ENCODE measurements at regions not wholly inside any gene's neighbourhood (a gene's known extent, or its start where the extent isn't known, plus 50 kb on each side); places are given as distances from the start of the nearest gene placed in this dataset.
"Not testable (repeated sequence)": the region's sequence is repeated elsewhere in the genome, so short reads cannot be mapped to it uniquely, and the experiment has no call there.

DNA sequence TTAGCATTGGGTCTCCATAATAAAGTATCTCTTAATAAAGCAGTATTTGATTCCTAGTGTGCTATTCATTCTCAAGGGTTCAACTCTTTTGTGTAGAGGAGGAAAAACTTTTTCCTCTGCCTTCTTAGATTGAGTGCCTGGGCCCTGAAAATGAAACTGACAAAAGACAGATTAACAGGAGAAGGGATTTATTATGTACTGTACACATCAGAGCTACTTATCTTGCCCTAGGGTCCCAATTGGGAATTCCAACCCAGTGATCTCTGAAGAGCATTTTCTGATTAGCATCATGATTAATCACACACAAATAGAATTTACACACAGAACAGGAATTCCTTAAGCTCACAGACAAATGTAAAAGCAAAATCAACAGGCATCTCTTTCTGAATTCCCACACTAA is 128.9 kb downstream of the CD164 start:
- no peak for DNase-seq

DNA sequence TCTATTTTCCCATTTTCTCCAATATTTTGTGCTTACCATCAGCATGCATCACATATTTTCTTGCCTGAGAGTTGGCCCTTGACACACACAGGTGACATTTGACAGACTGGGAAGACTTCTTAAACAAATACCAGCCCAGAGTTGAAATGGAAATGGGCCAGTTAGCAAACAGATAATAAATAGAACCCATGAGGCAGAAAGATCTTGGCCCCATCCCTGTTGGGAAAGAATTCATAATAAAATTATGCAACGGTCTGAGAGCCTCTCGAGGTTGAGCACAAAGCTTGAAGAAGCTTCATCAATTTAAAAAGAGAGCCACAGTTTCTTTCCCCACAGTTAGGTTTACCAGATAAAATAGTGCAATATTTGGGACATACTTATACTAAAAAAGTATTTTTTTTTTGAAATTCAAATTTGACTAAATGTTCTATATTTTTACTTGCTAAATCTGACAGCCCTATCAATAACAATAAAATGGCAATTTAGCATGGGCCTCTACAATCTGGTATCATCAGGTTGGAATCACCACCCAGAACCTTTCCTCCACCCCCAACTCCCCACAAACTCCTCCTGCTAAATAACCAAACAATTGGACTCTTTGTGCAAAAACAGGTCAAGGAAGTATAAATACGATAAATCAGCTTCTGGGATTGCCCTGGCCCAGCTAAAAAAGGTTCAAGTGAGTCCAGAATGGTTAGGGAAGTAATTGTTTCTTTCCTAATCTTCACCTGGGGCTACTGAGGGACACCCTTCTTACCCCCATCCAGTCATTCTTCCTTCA is 129.8 kb downstream of the CD164 start:
- no peak for DNase-seq

DNA sequence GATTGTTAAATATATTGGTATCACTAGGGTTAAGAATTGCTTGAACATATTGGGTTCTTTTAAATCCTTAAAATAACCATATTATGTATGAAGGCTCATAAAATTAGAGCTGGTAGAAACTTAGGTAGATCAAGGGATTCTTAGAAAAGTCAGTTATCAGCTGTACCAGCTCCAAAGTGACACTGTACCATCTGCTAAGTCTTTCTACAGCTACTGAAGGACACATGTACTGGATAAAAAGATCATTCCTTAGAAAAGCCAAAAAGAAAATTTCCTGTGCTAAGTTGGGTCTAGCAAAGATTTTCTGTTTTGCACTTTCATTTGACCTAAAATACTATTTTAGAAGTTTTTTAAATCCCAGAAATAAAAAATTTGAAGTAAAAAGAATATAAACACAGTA is 130.4 kb downstream of the CD164 start:
- no peak for DNase-seq

DNA sequence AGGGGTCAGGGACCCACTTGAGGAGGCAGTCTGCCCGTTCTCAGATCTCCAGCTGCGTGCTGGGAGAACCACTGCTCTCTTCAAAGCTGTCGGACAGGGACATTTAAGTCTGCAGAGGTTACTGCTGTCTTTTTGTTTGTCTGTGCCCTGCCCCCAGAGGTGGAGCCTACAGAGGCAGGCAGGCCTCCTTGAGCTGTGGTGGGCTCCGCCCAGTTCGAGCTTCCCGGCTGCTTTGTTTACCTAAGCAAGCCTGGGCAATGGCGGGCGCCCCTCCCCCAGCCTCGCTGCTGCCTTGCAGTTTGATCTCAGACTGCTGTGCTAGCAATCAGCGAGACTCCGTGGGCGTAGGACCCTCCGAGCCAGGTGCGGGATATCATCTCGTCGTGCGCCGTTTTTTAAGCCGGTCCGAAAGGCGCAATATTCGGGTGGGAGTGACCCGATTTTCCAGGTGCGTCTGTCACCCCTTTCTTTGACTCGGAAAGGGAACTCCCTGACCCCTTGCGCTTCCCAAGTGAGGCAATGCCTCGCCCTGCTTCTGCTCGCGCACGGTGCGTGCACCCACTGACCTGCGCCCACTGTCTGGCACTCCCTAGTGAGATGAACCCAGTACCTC is 131.6 kb downstream of the CD164 start:
- not testable (repeated sequence) for DNase-seq

DNA sequence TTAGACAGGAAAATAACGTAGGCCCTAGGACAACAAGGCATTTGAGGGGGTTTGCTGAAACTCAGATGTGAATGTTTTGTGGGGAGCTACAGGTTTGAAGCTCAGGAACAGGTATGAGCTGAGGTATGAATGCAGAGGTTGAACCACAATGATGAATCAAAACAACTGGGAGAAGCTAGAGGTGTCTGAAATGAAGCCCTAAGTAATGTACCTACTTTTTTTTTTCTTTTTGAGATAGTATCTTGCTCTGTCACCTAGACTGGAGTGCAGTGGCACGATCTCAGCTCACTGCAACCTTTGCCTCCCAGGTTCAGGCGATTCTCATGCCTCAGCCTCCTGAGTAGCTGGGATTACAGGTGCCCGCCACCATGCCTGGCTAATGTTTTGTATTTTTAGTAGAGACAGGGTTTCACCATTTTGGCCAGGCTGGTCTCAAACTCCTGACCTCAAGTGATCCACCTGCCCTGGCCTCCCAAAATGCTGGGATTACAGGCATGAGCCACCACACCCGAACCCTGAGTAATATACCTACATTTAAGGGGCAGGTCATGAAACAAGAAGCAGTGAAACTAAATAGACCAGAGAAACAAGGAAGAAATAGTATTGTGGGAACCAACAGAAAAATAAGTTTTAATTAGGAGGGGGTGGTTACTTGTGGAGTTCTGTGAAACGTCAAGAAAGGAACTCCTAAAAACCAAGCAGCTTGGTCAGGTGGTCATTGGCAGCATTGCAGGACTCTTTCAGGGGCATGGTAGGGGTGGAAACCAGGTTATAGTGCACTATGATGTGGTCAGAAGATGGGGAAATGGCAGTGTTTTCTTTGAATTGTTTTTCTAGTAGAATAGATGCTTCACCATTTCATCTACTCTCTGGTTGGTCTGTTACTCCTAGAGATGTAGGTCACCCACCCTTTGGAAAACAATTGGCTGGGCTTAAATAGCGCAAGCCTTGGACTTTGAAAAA is 138.1 kb downstream of the CD164 start:
- DNase-seq: no peak

DNA sequence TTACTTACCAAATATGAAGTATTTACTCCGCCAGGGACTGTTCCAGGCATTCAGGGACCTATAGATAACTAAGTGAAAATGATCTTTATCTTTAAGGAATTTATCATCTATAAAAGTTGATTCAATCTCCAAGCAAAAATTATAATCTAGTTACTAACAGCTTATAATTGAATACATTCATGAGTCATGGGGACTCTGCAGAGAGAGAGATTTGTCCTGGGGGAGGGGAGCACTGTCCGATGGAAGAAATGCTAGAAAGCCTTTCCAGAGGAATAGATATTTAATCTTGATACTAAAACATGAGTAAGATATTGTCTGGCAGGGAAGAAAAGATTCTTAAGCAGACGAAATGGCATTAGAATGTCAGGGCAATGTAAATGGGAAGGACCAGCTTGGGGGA is 139.3 kb downstream of the CD164 start:
- no peak for DNase-seq

DNA sequence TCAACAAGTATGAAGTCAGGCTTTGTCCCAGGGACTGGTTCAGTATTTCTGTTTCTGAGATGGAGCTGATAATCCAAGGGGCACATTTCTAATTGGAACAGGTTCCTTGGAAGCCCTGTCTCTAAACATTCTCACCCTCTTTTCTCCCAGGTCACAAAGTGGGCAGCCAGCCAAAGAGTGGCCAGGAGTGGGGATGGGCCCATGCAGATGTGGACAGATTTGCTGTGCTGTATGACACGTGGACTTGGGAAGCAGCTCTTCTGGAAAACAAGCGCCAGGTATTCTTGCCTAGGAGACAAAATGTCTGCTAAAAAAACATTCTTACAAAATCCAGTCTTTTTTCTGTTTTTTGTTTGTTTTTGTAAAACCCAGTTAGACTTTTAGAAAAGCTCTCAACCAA is 140.2 kb downstream of the CD164 start:
- DNase-seq: no peak

DNA sequence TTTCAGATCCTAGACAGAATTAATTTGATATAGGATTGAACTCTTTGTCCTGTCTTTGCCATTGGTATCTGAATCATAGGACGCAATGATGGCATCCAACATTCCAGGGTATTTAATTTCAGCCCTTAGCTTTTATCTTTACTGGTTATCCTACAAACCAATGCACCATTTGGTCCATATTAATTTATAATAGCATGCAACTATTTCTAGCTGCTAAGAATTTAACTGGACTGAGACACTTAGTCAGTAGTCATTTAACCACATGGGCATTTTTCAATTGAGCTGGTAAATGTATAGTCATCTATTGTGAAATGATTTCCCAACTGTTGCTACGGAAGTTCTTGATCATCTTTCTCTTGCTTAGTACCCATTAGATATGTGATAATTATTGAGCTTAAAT is 141.1 kb downstream of the CD164 start:
- no peak for DNase-seq

DNA sequence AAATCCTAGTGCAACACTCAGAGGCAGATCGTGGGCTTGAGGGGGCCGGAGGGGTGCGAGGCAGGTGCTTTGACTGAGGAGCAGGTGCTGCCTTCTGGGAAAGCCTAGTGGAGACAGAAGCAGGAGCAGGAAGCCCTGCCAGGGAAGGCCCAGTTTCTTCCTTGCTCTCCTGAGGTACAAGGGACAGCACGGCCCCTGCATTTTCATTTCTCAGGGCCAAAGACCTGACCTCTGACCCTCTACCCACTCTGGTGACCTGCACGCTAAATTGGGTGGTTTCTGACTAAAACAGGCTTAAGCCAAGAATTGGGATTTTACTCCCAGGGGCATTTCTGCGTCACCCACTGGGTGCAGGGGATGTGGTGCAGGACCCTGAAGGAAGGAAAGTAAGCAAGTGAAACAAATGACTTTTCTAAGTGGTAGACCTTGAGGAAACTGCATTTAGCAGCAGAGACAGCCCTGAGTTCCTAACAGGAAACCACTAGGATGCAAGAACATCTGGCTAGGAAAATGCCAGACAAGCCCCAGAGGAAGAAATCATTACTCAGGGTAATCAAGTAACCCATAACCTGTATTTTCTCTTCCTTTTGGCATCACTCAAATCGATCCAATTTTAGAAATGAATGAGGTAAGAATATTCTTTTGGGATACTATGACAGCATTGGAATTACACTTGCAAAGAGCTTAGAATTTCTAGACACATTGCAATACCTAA is 141.7 kb downstream of the CD164 start:
- DNase-seq: no peak

DNA sequence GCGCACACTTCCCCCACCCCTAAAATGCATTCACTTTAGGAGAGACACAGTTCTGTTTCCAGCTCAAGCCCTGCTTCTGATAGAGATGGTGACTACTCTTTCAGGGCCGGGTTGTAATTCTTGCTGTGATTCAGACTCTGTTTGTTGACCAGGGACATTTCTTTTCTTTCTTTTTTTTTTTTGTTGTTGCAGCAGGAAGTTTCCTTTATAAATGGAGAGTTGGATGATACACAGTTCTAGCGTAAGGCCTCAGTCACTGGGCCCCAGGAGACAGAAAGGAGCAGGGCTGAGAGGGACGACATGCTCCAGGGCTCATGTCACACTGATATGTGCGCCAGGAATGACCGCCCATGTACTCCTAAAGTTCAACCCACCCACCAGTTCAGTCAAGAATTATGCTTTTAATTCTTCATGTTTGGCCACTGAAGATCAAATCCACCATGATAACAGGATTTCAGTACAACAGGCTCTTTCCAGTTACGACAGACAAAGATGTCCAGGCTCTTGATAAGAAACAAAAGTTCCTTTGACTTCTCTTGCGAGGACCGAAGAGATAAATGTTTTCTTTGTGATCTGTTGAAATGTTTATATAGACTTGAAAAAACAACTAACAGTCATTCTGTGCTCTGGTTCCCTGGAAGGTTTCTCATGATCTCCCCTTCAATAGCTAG is 142.5 kb downstream of the CD164 start:
- no peak for DNase-seq

DNA sequence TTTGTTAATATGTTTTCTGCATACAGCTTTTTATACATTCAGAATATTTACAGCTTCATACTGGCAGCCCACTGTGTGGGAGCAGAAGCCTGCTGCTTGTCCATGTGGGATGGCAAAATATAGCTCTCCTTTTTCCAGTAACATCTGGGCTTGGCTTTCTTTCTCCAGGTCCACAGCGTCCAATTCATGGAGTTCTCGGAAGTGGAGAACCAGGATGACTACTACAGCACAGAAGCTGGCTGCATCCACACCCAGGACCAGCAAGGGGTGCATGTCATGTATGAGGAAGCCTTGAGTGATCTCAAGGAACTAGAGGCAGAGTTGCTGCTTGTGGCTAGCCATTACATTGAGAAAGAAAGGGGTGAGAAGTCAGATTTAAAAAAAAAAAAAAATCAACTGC is 143.1 kb downstream of the CD164 start:
- no peak for DNase-seq

DNA sequence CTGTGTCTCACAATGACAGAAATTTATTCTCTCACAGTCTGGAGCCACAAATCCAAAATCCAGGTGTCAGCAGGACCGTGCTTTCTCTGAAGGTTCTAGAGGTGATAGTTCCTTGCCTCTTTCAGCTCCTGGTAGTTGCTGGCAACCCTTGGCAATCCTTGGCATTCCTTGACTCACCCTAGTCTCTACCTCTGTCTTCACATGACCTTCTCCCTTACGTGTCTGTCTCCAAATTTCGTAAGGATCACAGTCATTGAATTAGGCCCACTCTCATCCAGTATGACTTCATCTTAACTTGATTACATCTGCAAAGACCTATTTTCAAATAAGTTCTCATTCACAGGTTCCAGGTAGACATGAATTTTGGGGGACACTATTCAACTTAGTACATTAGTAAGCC is 143.1 kb downstream of the CEP57L1 start:
- no peak for DNase-seq

DNA sequence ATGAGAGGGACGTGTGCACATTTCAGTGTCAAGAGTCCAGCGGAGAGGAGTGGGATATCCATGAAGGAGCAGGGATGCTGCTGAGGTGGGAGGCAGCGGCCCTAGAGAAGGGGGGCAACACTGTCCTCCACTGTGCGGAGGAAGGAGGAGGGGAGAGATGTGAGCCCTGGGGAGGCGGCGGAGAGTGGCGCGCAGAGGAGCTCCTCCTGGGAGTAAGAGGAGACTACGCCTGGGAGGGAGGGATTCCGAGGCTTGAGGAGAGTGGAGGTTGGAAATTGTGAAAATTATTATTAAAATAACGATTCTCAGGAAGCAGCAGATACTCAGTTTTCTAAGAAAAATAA is 142.7 kb downstream of the CEP57L1 start:
- DNase-seq: no peak

DNA sequence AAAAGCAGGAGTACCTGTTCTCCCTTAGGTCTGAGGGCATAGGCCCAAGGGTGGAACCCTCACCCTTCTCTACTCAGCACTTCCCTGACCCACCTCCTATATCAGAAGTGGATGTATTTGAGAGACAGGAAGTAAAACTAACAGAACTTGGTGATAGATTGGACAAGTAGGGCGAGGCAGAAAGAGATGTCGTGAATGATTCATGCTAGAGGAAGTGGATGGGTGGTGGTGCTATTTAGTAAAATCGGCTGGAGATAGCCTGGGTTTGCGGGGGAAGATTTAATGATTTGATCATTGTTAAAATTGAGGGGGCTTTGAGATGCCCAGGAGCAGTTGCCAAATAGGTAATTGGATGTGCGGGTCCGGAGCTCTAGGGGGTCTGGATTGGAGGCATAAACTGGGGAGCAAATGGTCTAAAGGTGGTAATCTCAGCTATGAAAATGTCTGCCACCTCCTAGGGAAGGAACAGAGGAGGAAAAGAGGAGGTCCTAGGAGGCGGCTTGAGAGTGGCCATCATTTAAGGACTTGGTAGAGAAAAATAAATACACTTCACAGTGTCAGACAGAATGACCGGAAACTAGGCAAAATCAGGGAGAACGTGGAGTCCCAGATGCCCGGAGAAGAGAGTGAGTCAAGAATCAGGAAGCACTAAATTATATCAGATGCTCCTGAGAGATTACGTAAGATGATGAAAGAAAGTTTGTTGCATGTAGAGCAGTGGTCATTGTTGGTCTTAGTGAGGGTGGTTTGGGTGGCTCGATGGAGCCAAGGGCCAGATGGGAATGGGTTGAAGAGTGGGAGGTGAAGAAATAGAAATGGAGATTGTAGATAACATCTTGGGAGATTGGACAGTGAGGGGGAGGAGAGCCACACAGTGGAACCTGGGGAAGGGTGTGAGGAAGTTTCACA is 142.0 kb downstream of the CEP57L1 start:
- DNase-seq: peak; percentile 13

DNA sequence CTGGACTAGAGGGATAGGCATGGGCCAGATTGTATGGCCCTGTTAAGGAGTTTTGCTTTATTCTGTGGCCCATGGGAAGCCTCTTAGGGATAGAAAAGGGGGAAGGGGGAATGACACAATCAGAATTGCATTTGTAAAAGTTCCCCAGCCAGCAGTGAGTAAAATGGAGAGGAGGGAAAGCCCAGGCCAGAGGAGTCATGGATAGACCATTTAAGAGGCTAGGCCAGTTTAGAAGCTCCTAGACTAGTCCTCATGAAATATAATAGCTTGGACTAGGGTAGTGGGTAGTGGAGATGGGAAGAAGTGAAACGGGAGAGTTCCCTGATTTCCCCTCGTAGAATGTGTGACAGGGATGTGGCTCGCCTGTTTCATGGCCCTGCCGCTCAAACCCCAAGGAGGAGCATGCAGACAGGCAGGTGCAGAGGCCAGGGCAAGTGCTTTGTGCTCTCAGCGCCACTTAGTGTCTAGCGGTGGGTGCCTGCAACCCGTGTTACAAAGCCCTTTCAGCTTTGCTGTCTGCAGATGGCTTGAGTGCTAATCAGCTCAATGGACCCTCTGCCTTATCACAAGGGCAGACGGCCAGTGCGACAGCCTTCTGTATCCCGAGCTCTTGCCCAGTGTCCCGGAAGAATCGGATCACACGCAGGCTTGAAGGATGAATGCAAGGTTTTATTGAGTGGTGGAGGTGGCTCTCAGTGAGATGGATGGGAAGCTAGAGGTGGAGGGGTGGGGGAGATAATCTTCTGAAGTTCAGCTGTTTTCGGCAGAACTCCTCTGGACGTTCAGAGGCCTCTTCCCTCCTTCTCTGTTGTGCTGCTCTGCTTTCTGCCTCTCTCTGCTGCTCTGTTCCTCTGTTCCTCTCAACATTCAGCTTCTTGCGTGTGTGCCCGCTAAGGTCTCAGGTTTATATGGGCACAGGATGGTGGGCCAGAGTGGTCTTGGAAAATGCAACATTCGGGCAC is 141.1 kb downstream of the CEP57L1 start:
- peak; percentile 16 for DNase-seq

DNA sequence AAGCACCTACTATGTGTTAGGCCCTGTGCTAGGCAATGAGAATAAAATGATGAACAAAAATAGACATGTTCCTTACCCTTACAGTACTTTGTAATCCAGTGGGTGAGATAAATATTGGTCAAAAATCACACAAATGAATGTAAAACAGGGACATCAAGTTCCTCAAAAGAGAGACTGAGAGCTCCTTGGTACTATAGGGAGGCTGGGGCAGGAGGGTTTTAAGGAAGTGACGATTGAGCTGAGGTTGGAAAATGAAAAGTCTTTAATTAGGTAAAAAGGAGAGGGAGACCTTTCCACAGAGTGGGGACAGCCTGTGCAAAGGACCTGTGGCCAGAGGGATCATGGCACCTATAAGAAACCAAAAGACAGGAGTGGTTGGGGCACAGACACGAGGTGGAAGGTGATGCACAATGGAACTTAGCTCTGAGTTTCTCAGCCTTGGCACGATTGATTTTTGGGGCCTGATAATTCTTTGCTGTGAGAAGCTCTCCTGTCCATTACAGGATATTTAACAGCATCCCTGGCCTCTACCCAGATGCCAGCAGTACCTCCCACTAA is 140.3 kb downstream of the CEP57L1 start:
- DNase-seq: no peak

DNA sequence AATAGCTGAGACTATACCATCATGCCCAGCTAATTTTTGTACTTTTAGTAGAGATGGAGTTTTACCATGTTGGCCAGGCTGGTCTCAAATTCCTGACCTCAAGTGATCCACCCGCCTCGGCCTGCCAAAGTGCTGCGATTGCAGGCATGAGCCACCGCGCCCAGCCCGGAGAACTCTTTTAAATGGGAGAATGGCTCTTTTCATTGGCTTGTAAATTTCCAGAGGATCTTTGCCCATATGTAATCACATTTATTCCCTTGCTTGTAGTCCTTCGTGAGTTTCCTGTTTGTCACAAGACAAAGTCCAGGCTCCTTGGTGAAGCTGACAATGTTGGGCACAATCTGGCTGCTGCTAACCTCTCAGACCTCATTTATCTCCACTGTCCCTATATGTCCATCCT is 135.1 kb downstream of the CEP57L1 start:
- no peak for DNase-seq

DNA sequence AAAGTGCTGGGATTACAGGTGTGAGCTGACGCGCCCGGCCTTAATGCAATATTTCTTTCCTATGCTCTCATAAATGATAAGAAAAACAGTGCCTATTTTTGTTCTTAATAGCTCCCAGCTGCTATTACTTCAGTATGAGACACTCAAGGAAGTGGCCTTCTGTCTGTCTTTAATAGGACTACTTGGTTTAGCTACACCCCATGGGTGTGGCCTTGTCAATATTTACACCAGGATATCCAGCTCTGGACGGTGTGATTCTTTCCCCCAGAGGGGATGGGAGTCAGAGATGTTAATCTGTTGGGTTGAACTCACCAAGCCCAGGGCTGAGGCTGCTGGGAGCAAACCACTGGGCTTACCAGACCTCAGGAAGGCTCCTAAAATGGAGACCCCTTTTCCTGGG is 134.2 kb downstream of the CEP57L1 start:
- no peak for DNase-seq

DNA sequence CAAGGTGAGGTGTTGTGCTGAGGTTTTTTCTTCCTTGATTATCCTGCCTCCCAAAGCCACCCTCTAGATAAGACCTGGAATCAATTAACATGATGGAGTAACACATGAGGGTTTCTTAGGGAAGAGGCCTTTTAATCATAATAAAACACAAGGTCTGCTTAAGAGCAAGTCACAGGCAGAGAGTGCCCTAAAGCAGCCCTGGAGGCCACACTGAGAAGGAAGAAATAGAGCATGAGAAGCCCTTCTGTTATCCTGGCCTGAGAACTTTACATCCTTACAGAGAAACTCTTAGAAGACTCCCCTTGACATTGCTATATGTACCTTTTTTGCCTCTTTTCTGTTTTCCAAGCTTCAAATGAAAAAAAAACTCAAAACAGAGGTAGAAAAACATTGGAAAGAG is 132.3 kb downstream of the CEP57L1 start:
- DNase-seq: no peak

DNA sequence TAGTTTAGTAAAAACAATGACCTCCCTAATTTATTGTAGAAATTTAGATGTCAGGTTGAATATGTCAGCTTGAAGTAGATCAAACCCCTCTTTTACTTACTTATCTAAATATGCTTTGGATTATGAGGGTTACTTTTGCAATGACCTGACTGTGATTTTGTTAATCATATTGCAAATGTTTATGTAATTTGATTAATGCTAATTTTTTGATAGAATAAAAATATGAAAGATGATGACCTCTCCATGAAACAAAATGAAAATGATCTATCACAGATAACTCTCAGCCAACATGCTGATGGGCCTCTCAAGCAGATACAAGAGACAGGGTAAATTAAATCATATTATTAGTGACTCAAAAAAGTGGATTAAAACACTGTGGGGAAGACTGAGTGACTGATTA is 131.0 kb downstream of the CEP57L1 start:
- DNase-seq: no peak
